Thyroid gland (tissue), 4 donors: ENCODE measurements at regions not wholly inside any gene's neighbourhood (a gene's known extent, or its start where the extent isn't known, plus 50 kb on each side); places are given as distances from the start of the nearest gene placed in this dataset.

Experiments
- CTCF ChIP-seq, 6 experiments: fragments of 200-600 bp in 3 of 6; fragments of 450-650 bp in 3 of 6; sonication (generic) in 3 of 6; IDR thresholded peaks; one replicate each; pipeline ENCODE4 v1.5.1; 2016 to 2019; ENCODE audit warnings: antibody characterized with exemption in 6 of 6, mild to moderate bottlenecking in 2 of 6, inconsistent platforms in 1 of 6, moderate library complexity in 1 of 6
- POLR2A ChIP-seq, 2 donors: fragments of 450-650 bp; IDR thresholded peaks; one replicate each; pipeline ENCODE4 v1.6.1; 2017; ENCODE audit warnings: antibody characterized with exemption in 2 of 2, mild to moderate bottlenecking in 2 of 2, moderate library complexity in 1 of 2

GRCh38 chr9:108750661-108751215 lies 105.0 kb downstream of the ACTL7B start:
- TF ChIP-seq CTCF (IDR thresholded peaks at IDR 0.05): no peak
- TF ChIP-seq POLR2A (IDR thresholded peaks at IDR 0.05): no peak
